Mesothelial cell of epicardium (in vitro differentiated cells): ENCODE measurements at regions not wholly inside any gene's neighbourhood (a gene's known extent, or its start where the extent isn't known, plus 50 kb on each side); places are given as distances from the start of the nearest gene placed in this dataset.

Experiments used
- DNase-seq, 2 experiments: peaks; one replicate each; pipeline ENCODE4 v3.0.0; 2021; ENCODE audit warnings: low spot score in 2 of 2; ENCODE audit not compliant: unreplicated experiment in 2 of 2
- H3K27ac Mint-ChIP-seq: 2 replicates; pipeline ENCODE4 v1.8.0; 2021; ENCODE audit warnings: mixed read lengths
- H3K27me3 Mint-ChIP-seq: 2 replicates; pipeline ENCODE4 v1.8.0; 2021; ENCODE audit warnings: low read depth, mixed read lengths
- H3K36me3 Mint-ChIP-seq: 2 replicates; pipeline ENCODE4 v1.8.0; 2021; ENCODE audit warnings: mixed read lengths
- H3K4me1 Mint-ChIP-seq: 2 replicates; pipeline ENCODE4 v1.8.0; 2021; ENCODE audit warnings: mixed read lengths
- H3K4me3 Mint-ChIP-seq: 2 replicates; pipeline ENCODE4 v1.8.0; 2021; ENCODE audit warnings: mild to moderate bottlenecking, moderate library complexity, mixed read lengths
- H3K9me3 Mint-ChIP-seq: 2 replicates; pipeline ENCODE4 v1.8.0; 2021; ENCODE audit warnings: mixed read lengths
- CTCF ChIP-seq: fragments of 200-600 bp; sonication (generic); IDR thresholded peaks from one replicate; pipeline ENCODE4 v1.5.0; 2021; ENCODE audit warnings: antibody characterized with exemption; ENCODE audit not compliant: unreplicated experiment

- H3K4me1 Mint-ChIP-seq = no peaks in the 10 kb centered on the region
- H3K4me3 Mint-ChIP-seq = no peak overlapping the region
- H3K27ac Mint-ChIP-seq = no peak overlapping the region
- H3K36me3 Mint-ChIP-seq = no peaks in the 10 kb centered on the region
- H3K27me3 Mint-ChIP-seq = no peaks in the 10 kb centered on the region
- no peaks in the 10 kb centered on the region for H3K9me3 Mint-ChIP-seq
- TF ChIP-seq CTCF = no peak
- no peak for DNase-seq
Observed at GRCh38 chr5:68467208-68467607, 251.7 kb downstream of the PIK3R1 start.

GRCh38 chr5:68467794-68468193, 252.2 kb downstream of the PIK3R1 start:
- Mint-ChIP-seq H3K27me3 (no peaks in the 10 kb centered on the region), H3K36me3 (no peaks in the 10 kb centered on the region), H3K4me3 (no peak overlapping the region), H3K9me3 (no peaks in the 10 kb centered on the region), H3K27ac (no peak overlapping the region), H3K4me1 (no peaks in the 10 kb centered on the region)
- TF ChIP-seq CTCF = no peak
- DNase-seq = no peak

- Mint-ChIP-seq H3K27ac (no peak overlapping the region), H3K27me3 (no peaks in the 10 kb centered on the region), H3K4me1 (no peaks in the 10 kb centered on the region), H3K4me3 (no peak overlapping the region), H3K36me3 (no peaks in the 10 kb centered on the region), H3K9me3 (no peaks in the 10 kb centered on the region)
- DNase-seq = no peak
- TF ChIP-seq CTCF = no peak
Observed at GRCh38 chr5:68468322-68468721, 252.8 kb downstream of the PIK3R1 start.

GRCh38 chr5:68475476-68475983, 260.0 kb downstream of the PIK3R1 start:
- Mint-ChIP-seq H3K36me3 (no peaks in the 10 kb centered on the region), H3K4me1 (peaks cover 19% of the 10 kb centered on the region), H3K9me3 (no peaks in the 10 kb centered on the region), H3K27ac (no peak overlapping the region), H3K4me3 (no peak overlapping the region), H3K27me3 (no peaks in the 10 kb centered on the region)
- DNase-seq = no peak
- TF ChIP-seq CTCF = no peak

GRCh38 chr5:68476854-68477253, 261.3 kb downstream of the PIK3R1 start:
- Mint-ChIP-seq H3K27me3 (no peaks in the 10 kb centered on the region), H3K9me3 (no peaks in the 10 kb centered on the region), H3K36me3 (no peaks in the 10 kb centered on the region), H3K4me1 (peaks cover 19% of the 10 kb centered on the region), H3K27ac (no peak overlapping the region), H3K4me3 (no peak overlapping the region)
- no peak for TF ChIP-seq CTCF
- no peak for DNase-seq
